Mesenchymal stem cell (in vitro differentiated cells and primary cell): ENCODE measurements at regions not wholly inside any gene's neighbourhood (a gene's known extent, or its start where the extent isn't known, plus 50 kb on each side); places are given as distances from the start of the nearest gene placed in this dataset.

Experiments
- DNase-seq: peaks from one replicate; pipeline ENCODE4 v3.0.0-alpha.2; 2013
- H2AFZ ChIP-seq: one replicate; pipeline ENCODE4 v1.6.1; 2013; ENCODE audit warnings: low read depth, mild to moderate bottlenecking, control low read depth, inconsistent platforms, low read length, moderate library complexity
- H2AK5ac ChIP-seq: 2 replicates; pipeline ENCODE4 v1.6.1; 2013; ENCODE audit warnings: low read length, moderate library complexity, mild to moderate bottlenecking, inconsistent platforms; ENCODE audit not compliant: severe bottlenecking
- H2BK120ac ChIP-seq: one replicate; pipeline ENCODE4 v1.6.1; 2013; ENCODE audit warnings: low read depth, mild to moderate bottlenecking, inconsistent platforms, low read length, moderate library complexity
- H2BK12ac ChIP-seq, 2 experiments: one replicate each; pipeline ENCODE4 v1.6.1; 2013; ENCODE audit warnings: inconsistent platforms in 2 of 2, low read length in 2 of 2, mild to moderate bottlenecking in 2 of 2, moderate library complexity in 2 of 2, control low read depth in 1 of 2
- H2BK15ac ChIP-seq: one replicate; pipeline ENCODE4 v1.6.1; 2013; ENCODE audit warnings: mild to moderate bottlenecking, low read depth, inconsistent platforms; ENCODE audit not compliant: poor library complexity, severe bottlenecking
- H2BK5ac ChIP-seq: 2 replicates; pipeline ENCODE4 v1.6.1; 2013; ENCODE audit warnings: low read depth, mild to moderate bottlenecking, low read length, control low read depth, inconsistent platforms; ENCODE audit not compliant: poor library complexity, severe bottlenecking
- H3K14ac ChIP-seq, 2 experiments: one replicate each; pipeline ENCODE4 v1.6.1; 2013; ENCODE audit warnings: inconsistent platforms in 2 of 2, low read length in 2 of 2, control low read depth in 1 of 2, mild to moderate bottlenecking in 1 of 2, moderate library complexity in 1 of 2
- H3K18ac ChIP-seq, 2 experiments: one replicate each; pipeline ENCODE4 v1.6.1; 2013; ENCODE audit warnings: inconsistent platforms in 2 of 2, low read length in 2 of 2, control low read depth in 1 of 2, low read depth in 1 of 2, mild to moderate bottlenecking in 1 of 2
- H3K23ac ChIP-seq, 2 experiments: one replicate each; pipeline ENCODE4 v1.6.1; 2013; ENCODE audit warnings: inconsistent platforms in 2 of 2, low read length in 2 of 2, mild to moderate bottlenecking in 2 of 2, moderate library complexity in 2 of 2, control low read depth in 1 of 2
- H3K27ac ChIP-seq: 2 replicates; pipeline ENCODE4 v1.5.1; 2013; ENCODE audit warnings: mild to moderate bottlenecking, moderate library complexity, low read length, control low read depth, inconsistent platforms; ENCODE audit not compliant: poor library complexity, severe bottlenecking
- H3K27me3 ChIP-seq, 2 experiments: 2 replicates each; pipeline versions ENCODE4 v1.6.1 to v1.7.0; 2013; ENCODE audit warnings: low read length in 2 of 2, mild to moderate bottlenecking in 2 of 2, moderate library complexity in 2 of 2, control low read depth in 1 of 2, inconsistent platforms in 1 of 2; ENCODE audit not compliant: control insufficient read depth in 1 of 2, insufficient read depth in 1 of 2
- H3K36me3 ChIP-seq, 2 experiments: 2 replicates each; pipeline versions ENCODE4 v1.6.1 to v1.7.0; 2013; ENCODE audit warnings: low read length in 2 of 2, control low read depth in 1 of 2, inconsistent platforms in 1 of 2, low read depth in 1 of 2, mild to moderate bottlenecking in 1 of 2; ENCODE audit not compliant: insufficient read depth in 2 of 2, control insufficient read depth in 1 of 2
- H3K4ac ChIP-seq, 2 experiments: one replicate each; pipeline ENCODE4 v1.6.1; 2013; ENCODE audit warnings: inconsistent platforms in 2 of 2, low read length in 2 of 2, mild to moderate bottlenecking in 2 of 2, moderate library complexity in 2 of 2, control low read depth in 1 of 2, low read depth in 1 of 2
- H3K4me1 ChIP-seq: 2 replicates; pipeline ENCODE4 v1.6.1; 2013; ENCODE audit warnings: low read depth, low read length, control low read depth; ENCODE audit not compliant: control insufficient read depth, insufficient read depth
- H3K4me2 ChIP-seq: 2 replicates; pipeline ENCODE4 v1.6.1; 2013; ENCODE audit warnings: low read length, mild to moderate bottlenecking, inconsistent platforms; ENCODE audit not compliant: poor library complexity, severe bottlenecking
- H3K4me3 ChIP-seq, 2 experiments: 2 replicates each; pipeline versions ENCODE4 v1.5.1 to v1.7.0; 2013; ENCODE audit warnings: low read length in 2 of 2, mild to moderate bottlenecking in 2 of 2, control low read depth in 1 of 2, low read depth in 1 of 2; ENCODE audit not compliant: insufficient read depth in 1 of 2
- H3K79me1 ChIP-seq: replicated peaks from 2 replicates; pipeline ENCODE4 v1.6.1; 2013; ENCODE audit warnings: mild to moderate bottlenecking, control low read depth, low read length, inconsistent platforms; ENCODE audit not compliant: poor library complexity, severe bottlenecking
- H3K9ac ChIP-seq: 2 replicates; pipeline ENCODE4 v1.7.0; 2013; ENCODE audit warnings: mild to moderate bottlenecking, low read length, moderate library complexity
- H3K9me3 ChIP-seq: 2 replicates; pipeline ENCODE4 v1.7.0; 2013; ENCODE audit warnings: mild to moderate bottlenecking, low read length; ENCODE audit not compliant: control insufficient read depth
- H4K8ac ChIP-seq: one replicate; pipeline ENCODE4 v1.6.1; 2013; ENCODE audit warnings: inconsistent platforms, mild to moderate bottlenecking, low read length, moderate library complexity
- H4K91ac ChIP-seq: one replicate; pipeline ENCODE4 v1.6.1; 2013; ENCODE audit warnings: mild to moderate bottlenecking, low read length, inconsistent platforms
- WGBS: methylation state at CpG from one replicate; pipeline ENCODE4 v1.1.7; 2013; ENCODE audit warnings: mixed read lengths; 5-methylcytosine and 5-hydroxymethylcytosine counted together

DNA sequence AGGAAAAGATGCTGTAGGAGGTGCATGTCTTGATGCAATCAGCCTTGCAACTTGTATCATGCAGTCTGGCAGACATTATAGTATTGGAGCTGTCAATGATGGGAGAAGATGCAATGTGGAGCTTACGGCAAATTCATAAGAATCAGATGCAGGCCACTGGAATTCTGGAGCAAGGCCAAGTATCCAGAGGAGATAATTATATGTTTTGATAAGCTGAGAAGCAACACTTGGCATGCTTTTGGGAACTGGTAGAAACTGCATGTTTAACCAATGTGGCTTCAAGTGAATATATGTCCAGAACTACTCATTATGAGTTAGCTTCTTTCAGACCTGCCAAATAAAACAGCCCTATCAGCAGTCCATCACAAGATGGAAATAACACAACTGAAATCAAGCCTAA is 249.1 kb upstream of the PPFIA2 start:
- no peak overlapping the region for H3K23ac ChIP-seq
- H3K27me3 ChIP-seq: no peaks in the 10 kb centered on the region
- 100% methylated on average over 1 of the region's 1 CpG for WGBS
- no peak overlapping the region for H2BK120ac ChIP-seq
- no peak overlapping the region for H2BK12ac ChIP-seq
- DNase-seq: no peak
- no peak overlapping the region for H2AK5ac ChIP-seq
- no peak overlapping the region for H2BK15ac ChIP-seq
- no peak overlapping the region for H3K18ac ChIP-seq
- H4K91ac ChIP-seq: no peak overlapping the region
- no peak overlapping the region for H2AFZ ChIP-seq
- no peak overlapping the region for H3K4ac ChIP-seq
- H3K4me1 ChIP-seq: no peaks in the 10 kb centered on the region
- H3K36me3 ChIP-seq: no peaks in the 10 kb centered on the region
- H4K8ac ChIP-seq: no peak overlapping the region
- H3K79me1 ChIP-seq: no peaks in the 10 kb centered on the region
- no peak overlapping the region for H3K27ac ChIP-seq
- H3K4me2 ChIP-seq: no peak overlapping the region
- H2BK5ac ChIP-seq: no peak overlapping the region
- no peak overlapping the region for H3K4me3 ChIP-seq
- no peak overlapping the region for H3K9ac ChIP-seq
- peaks cover 3% of the 10 kb centered on the region for H3K9me3 ChIP-seq
- H3K14ac ChIP-seq: no peak overlapping the region

GRCh38 chr12:81998761-81999378 is 239.7 kb upstream of the PPFIA2 start:
- Histone ChIP-seq H4K8ac (no peak overlapping the region), H3K9me3 (no peaks in the 10 kb centered on the region), H3K4ac (no peak overlapping the region), H4K91ac (no peak overlapping the region), H3K4me2 (no peak overlapping the region), H2BK12ac (no peak overlapping the region), H3K14ac (no peak overlapping the region), H2AFZ (no peak overlapping the region), H2BK15ac (no peak overlapping the region), H3K27me3 (no peaks in the 10 kb centered on the region), H3K4me1 (no peaks in the 10 kb centered on the region), H2BK5ac (no peak overlapping the region), H3K9ac (no peak overlapping the region), H2AK5ac (no peak overlapping the region), H3K4me3 (no peak overlapping the region), H2BK120ac (no peak overlapping the region), H3K79me1 (no peaks in the 10 kb centered on the region), H3K36me3 (no peaks in the 10 kb centered on the region), H3K27ac (no peak overlapping the region), H3K18ac (no peak overlapping the region), H3K23ac (no peak overlapping the region)
- 14% methylated on average over 1 of the region's 2 CpGs for WGBS
- DNase-seq: no peak

- 31% methylated on average over 2 of the region's 2 CpGs for WGBS
- H3K4me3 ChIP-seq: no peak overlapping the region
These were observed 233.3 kb upstream of the PPFIA2 start for GRCh38 chr12:81992461-81992860.

DNA sequence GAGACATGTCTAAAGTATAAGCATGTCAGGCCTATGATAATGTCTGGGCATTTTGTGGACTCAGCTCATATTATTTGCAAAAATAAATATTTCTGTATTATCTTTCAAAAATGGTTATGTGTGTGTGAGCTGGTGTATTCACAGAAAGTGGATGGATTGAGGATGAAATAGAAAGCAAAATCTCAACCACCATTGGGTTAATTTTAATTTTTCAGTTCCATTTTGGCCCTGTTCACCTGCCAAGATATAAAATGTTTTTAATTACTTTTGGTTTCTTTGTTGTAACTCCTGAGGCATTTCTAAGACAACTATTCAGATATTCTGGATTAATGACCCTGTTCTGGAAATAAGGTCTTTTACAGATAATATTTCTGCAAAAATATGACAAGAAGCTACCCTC is 232.7 kb upstream of the PPFIA2 start:
- Histone ChIP-seq H2BK5ac (no peak overlapping the region), H4K8ac (no peak overlapping the region), H3K4me3 (no peak overlapping the region), H3K27ac (no peak overlapping the region), H3K36me3 (no peaks in the 10 kb centered on the region), H2BK12ac (no peak overlapping the region), H3K4me2 (no peak overlapping the region), H2AFZ (no peak overlapping the region), H2BK15ac (no peak overlapping the region), H3K9me3 (no peaks in the 10 kb centered on the region), H3K27me3 (no peaks in the 10 kb centered on the region), H3K23ac (no peak overlapping the region), H3K4me1 (no peaks in the 10 kb centered on the region), H3K79me1 (no peaks in the 10 kb centered on the region), H3K4ac (no peak overlapping the region), H3K14ac (no peak overlapping the region), H2BK120ac (no peak overlapping the region), H3K9ac (no peak overlapping the region), H2AK5ac (no peak overlapping the region), H3K18ac (no peak overlapping the region), H4K91ac (no peak overlapping the region)
- no peak for DNase-seq

More at GRCh38 chr12:81992461-81992860, 233.3 kb upstream of the PPFIA2 start:
- Histone ChIP-seq H3K18ac (no peak overlapping the region), H3K9me3 (no peaks in the 10 kb centered on the region), H3K9ac (no peak overlapping the region), H3K4me2 (no peak overlapping the region), H3K4ac (no peak overlapping the region), H4K91ac (no peak overlapping the region), H3K79me1 (no peaks in the 10 kb centered on the region), H2BK15ac (no peak overlapping the region), H3K23ac (no peak overlapping the region), H2AK5ac (no peak overlapping the region), H4K8ac (no peak overlapping the region), H3K27me3 (no peaks in the 10 kb centered on the region), H2BK12ac (no peak overlapping the region), H2BK120ac (no peak overlapping the region), H3K4me1 (no peaks in the 10 kb centered on the region), H3K14ac (no peak overlapping the region), H2AFZ (no peak overlapping the region), H2BK5ac (no peak overlapping the region), H3K27ac (no peak overlapping the region), H3K36me3 (no peaks in the 10 kb centered on the region)
- no peak for DNase-seq
